RWPE2 (cell line): ENCODE measurements at regions not wholly inside any gene's neighbourhood (a gene's known extent, or its start where the extent isn't known, plus 50 kb on each side); places are given as distances from the start of the nearest gene placed in this dataset.

Experiments
- ATAC-seq: fragments of 200-7000 bp; cut with Tn5 transposase; 3 replicates; pipeline ENCODE4 v1.9.1; 2021; ENCODE audit warnings: low read depth
- DNase-seq: peaks from one replicate; pipeline ENCODE4 v3.0.0-alpha.2; 2020; ENCODE audit warnings: low spot score
- H3K27ac ChIP-seq: fragments of 450-650 bp; 2 replicates; pipeline ENCODE4 v1.5.1; 2017; ENCODE audit warnings: mild to moderate bottlenecking; ENCODE audit not compliant: poor library complexity, severe bottlenecking
- H3K27me3 ChIP-seq: fragments of 250-450 bp; sonication (Bioruptor Pico); 2 replicates; pipeline ENCODE4 v1.5.1; 2021; ENCODE audit warnings: mild to moderate bottlenecking, moderate library complexity; ENCODE audit not compliant: insufficient read depth, poor library complexity, severe bottlenecking
- H3K36me3 ChIP-seq: fragments of 250-450 bp; sonication (Bioruptor Pico); 2 replicates; pipeline ENCODE4 v1.5.1; 2020; ENCODE audit warnings: low read depth, mild to moderate bottlenecking, moderate library complexity
- H3K4me1 ChIP-seq: fragments of 250-450 bp; sonication (Bioruptor Pico); 2 replicates; pipeline ENCODE4 v1.5.1; 2021; ENCODE audit warnings: mild to moderate bottlenecking, moderate library complexity; ENCODE audit not compliant: insufficient read depth, poor library complexity, severe bottlenecking
- H3K4me3 ChIP-seq: fragments of 250-450 bp; sonication (Bioruptor Pico); 2 replicates; pipeline ENCODE4 v1.5.1; 2021; ENCODE audit warnings: mild to moderate bottlenecking, moderate library complexity; ENCODE audit not compliant: severe bottlenecking
- H3K9me3 ChIP-seq: fragments of 250-450 bp; sonication (Bioruptor Pico); 2 replicates; pipeline ENCODE4 v1.5.1; 2021; ENCODE audit warnings: mild to moderate bottlenecking, moderate library complexity; ENCODE audit not compliant: severe bottlenecking
- TF ChIP-seq, protein P1 (sequence below): fragments of 450-650 bp; IDR thresholded peaks from one replicate; pipeline ENCODE4 v1.5.1; 2017; ENCODE audit warnings: mild to moderate bottlenecking, moderate library complexity; ENCODE audit not compliant: poor library complexity, severe bottlenecking

- Histone ChIP-seq H3K4me3 (no peak overlapping the region), H3K27me3 (no peaks in the 10 kb centered on the region), H3K9me3 (no peaks in the 10 kb centered on the region), H3K36me3 (no peaks in the 10 kb centered on the region), H3K4me1 (no peaks in the 10 kb centered on the region), H3K27ac (no peak overlapping the region)
- DNase-seq (no peak), ATAC-seq (no peak)
- TF ChIP-seq, protein P1, sequence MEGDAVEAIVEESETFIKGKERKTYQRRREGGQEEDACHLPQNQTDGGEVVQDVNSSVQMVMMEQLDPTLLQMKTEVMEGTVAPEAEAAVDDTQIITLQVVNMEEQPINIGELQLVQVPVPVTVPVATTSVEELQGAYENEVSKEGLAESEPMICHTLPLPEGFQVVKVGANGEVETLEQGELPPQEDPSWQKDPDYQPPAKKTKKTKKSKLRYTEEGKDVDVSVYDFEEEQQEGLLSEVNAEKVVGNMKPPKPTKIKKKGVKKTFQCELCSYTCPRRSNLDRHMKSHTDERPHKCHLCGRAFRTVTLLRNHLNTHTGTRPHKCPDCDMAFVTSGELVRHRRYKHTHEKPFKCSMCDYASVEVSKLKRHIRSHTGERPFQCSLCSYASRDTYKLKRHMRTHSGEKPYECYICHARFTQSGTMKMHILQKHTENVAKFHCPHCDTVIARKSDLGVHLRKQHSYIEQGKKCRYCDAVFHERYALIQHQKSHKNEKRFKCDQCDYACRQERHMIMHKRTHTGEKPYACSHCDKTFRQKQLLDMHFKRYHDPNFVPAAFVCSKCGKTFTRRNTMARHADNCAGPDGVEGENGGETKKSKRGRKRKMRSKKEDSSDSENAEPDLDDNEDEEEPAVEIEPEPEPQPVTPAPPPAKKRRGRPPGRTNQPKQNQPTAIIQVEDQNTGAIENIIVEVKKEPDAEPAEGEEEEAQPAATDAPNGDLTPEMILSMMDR, result no peak
Measured at GRCh38 chr2:220531216-220531615, 903.8 kb downstream of the SLC4A3 start.

GRCh38 chr2:220533485-220533884, 906.1 kb downstream of the SLC4A3 start:
- TF ChIP-seq, protein P1, result peak; percentile 13
- no peaks in the 10 kb centered on the region for H3K4me1 ChIP-seq
- ATAC-seq (peak; percentile 64; the same call in 2 of the 3 replicates), DNase-seq (no peak)
- no peak overlapping the region for H3K27ac ChIP-seq
- H3K4me3 ChIP-seq, result no peak overlapping the region
- no peaks in the 10 kb centered on the region for H3K27me3 ChIP-seq
- no peaks in the 10 kb centered on the region for H3K9me3 ChIP-seq
- no peaks in the 10 kb centered on the region for H3K36me3 ChIP-seq

DNA sequence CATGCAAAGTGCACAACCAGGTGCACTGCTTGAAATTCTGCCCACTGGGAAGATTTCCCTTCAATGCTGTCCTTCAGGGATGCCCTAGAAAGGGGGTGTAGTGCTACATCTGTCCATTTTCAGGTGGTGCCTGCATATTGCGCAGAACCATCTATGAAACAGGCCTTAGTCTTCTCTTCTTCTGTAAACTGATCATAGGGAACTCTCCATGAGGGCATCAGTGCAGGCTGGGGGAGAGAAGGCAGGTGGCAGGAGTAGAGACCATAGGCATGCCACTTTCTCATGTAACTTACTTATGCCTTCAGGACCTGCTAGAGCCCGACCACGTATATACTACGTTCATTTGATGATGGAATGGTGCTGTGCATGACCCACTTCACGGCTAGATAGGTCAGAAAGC, 912.1 kb downstream of the SLC4A3 start:
- H3K27ac ChIP-seq, result no peak overlapping the region
- TF ChIP-seq, protein P1, result no peak
- no peaks in the 10 kb centered on the region for H3K4me1 ChIP-seq
- no peak overlapping the region for H3K4me3 ChIP-seq
- ATAC-seq, result no peak
- H3K9me3 ChIP-seq, result no peaks in the 10 kb centered on the region
- no peak for DNase-seq
- H3K36me3 ChIP-seq, result no peaks in the 10 kb centered on the region
- no peaks in the 10 kb centered on the region for H3K27me3 ChIP-seq

- no peak for DNase-seq
- H3K4me1 ChIP-seq, result no peaks in the 10 kb centered on the region
- H3K9me3 ChIP-seq, result no peaks in the 10 kb centered on the region
Measured at GRCh38 chr2:220544049-220544448, 916.6 kb downstream of the SLC4A3 start.

DNA sequence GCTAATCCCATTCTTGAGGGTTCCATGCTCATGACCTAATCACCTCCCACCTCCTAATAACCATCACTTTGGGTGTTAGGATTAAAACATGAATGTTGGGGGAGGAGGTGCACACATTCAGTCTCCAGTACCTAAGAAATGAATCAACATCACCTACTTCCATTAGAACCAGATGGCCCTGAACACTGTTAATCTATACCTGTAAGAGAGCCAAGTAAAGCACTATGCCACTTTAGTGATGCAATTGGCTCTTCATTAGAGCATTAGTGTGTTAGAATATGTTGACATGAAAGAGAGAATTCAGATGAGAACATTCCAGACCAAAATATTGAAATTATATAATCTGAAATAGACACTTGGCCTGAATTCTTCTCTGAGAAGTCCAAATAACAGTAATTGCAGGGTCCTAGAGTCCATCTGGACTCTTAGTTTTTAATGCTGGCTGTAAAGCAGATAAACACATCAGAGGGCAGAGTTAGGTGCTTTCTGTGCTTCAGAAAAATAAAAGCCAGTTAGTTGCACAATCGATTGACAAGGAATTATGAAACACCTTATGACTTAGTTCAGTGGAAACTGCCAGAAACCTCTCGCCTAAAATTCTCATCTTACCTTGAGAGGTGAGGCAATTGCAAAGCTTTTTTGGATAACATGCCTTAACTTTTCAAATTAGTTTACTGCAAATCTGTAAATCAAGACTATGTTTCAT, 923.7 kb downstream of the SLC4A3 start:
- H3K27ac ChIP-seq, result no peak overlapping the region
- no peak overlapping the region for H3K4me3 ChIP-seq
- H3K36me3 ChIP-seq, result no peaks in the 10 kb centered on the region
- TF ChIP-seq, protein P1, result no peak
- no peaks in the 10 kb centered on the region for H3K9me3 ChIP-seq
- ATAC-seq (no peak), DNase-seq (no peak)
- H3K4me1 ChIP-seq, result no peaks in the 10 kb centered on the region
- H3K27me3 ChIP-seq, result no peaks in the 10 kb centered on the region

More at GRCh38 chr2:220544049-220544448, 916.6 kb downstream of the SLC4A3 start:
- no peak for ATAC-seq
- H3K27me3 ChIP-seq, result no peaks in the 10 kb centered on the region
- H3K36me3 ChIP-seq, result no peaks in the 10 kb centered on the region
- TF ChIP-seq, protein P1, result no peak
- no peak overlapping the region for H3K27ac ChIP-seq
- H3K4me3 ChIP-seq, result no peak overlapping the region
